Liver (tissue), 3 donors: ENCODE measurements at regions not wholly inside any gene's neighbourhood (a gene's known extent, or its start where the extent isn't known, plus 50 kb on each side); places are given as distances from the start of the nearest gene placed in this dataset.
A peak's percentile ranks its signal among the peaks of the same experiment; 100 is the strongest.

Source experiments
- EGR1 ChIP-seq, 2 donors: IDR thresholded peaks; 2 replicates each; pipeline ENCODE4 v1.6.1; 2016 to 2018; ENCODE audit warnings: antibody characterized with exemption in 2 of 2, low read depth in 2 of 2
- TF ChIP-seq, protein P1 (sequence below): fragments of 150-350 bp; IDR thresholded peaks from 2 replicates; pipeline ENCODE4 v1.5.1; 2017; ENCODE audit warnings: improper control_type of control experiment, low read depth, low read length; ENCODE audit not compliant: missing input control
- TF ChIP-seq, protein P2 (sequence below): IDR thresholded peaks from 2 replicates; pipeline ENCODE4 v1.6.1; 2016; ENCODE audit warnings: antibody characterized with exemption
- donor health status: healthy.
- donor health status: healthy.

DNA sequence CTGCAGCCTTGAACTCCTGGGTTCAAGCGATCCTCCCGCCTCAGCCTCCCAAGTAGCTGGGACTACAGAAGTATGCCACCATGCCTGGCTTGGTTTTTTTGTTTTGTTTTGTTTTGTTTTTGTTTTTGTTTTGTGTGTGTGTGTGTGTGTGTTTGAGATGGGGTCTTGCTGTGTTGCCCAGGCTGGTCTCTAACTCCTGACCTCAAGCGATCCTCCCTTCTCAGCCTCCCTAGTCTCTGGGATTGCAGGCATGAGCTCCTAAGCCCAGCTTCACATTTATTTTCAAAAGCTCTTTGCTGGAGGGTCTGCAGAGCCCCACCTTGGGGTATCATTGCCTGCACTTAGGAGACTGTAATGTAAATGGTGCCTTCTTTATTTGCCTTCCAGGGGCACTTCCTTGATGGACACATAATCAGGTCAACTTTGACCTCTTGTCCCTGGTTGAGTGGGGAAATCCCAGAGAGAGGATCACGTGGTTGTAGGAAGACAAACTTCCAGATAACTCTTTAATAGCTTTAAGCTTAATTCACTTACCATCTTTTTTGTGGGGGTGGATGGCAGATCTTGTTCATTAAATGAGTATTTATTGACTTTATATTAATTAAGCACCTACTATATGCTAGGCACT, 72.9 kb upstream of the NPAS1 start:
- TF ChIP-seq, protein P1, sequence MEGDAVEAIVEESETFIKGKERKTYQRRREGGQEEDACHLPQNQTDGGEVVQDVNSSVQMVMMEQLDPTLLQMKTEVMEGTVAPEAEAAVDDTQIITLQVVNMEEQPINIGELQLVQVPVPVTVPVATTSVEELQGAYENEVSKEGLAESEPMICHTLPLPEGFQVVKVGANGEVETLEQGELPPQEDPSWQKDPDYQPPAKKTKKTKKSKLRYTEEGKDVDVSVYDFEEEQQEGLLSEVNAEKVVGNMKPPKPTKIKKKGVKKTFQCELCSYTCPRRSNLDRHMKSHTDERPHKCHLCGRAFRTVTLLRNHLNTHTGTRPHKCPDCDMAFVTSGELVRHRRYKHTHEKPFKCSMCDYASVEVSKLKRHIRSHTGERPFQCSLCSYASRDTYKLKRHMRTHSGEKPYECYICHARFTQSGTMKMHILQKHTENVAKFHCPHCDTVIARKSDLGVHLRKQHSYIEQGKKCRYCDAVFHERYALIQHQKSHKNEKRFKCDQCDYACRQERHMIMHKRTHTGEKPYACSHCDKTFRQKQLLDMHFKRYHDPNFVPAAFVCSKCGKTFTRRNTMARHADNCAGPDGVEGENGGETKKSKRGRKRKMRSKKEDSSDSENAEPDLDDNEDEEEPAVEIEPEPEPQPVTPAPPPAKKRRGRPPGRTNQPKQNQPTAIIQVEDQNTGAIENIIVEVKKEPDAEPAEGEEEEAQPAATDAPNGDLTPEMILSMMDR = no peak
- TF ChIP-seq EGR1 (IDR thresholded peaks at IDR 0.05; ENCODE audit: low read depth in 2 of 2) = peak in 1 of 2 donors; percentile 32
- TF ChIP-seq, protein P2, sequence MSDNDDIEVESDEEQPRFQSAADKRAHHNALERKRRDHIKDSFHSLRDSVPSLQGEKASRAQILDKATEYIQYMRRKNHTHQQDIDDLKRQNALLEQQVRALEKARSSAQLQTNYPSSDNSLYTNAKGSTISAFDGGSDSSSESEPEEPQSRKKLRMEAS = peak; percentile 65
